ENCODE measurements at regions not wholly inside any gene's neighbourhood (a gene's known extent, or its start where the extent isn't known, plus 50 kb on each side); places are given as distances from the start of the nearest gene placed in this dataset.

- Histone ChIP-seq H3K36me3 (no peaks in the 10 kb centered on the region), H3K4me3 (no peak overlapping the region), H3K9me3 (ENCODE audit: low read depth) (no peaks in the 10 kb centered on the region), H3K27me3 (no peaks in the 10 kb centered on the region), H3K4me1 (ENCODE audit: low read depth) (peaks cover 34% of the 10 kb centered on the region), H3K27ac (peak overlapping the region; percentile 71)
- TF ChIP-seq CTCF (IDR thresholded peaks at IDR 0.05; ENCODE audit: low read depth, low read length) = no peak
- peak in 1 of 2 donors; percentile 87 for DNase-seq (ENCODE audit: low read depth in 1 of 2, low spot score in 1 of 2)
Observed at GRCh38 chr3:150259526-150260397, 148.3 kb upstream of the TSC22D2 start.

- TF ChIP-seq CTCF (IDR thresholded peaks at IDR 0.05; ENCODE audit: low read depth, low read length) = no peak
- Histone ChIP-seq H3K36me3 (no peaks in the 10 kb centered on the region), H3K9me3 (ENCODE audit: low read depth) (no peaks in the 10 kb centered on the region), H3K4me3 (no peak overlapping the region), H3K4me1 (ENCODE audit: low read depth) (peaks cover 39% of the 10 kb centered on the region), H3K27me3 (no peaks in the 10 kb centered on the region), H3K27ac (no peak overlapping the region)
- DNase-seq (ENCODE audit: low read depth in 1 of 2, low spot score in 1 of 2) = no peak
Observed at GRCh38 chr3:150256782-150257181, 151.3 kb upstream of the TSC22D2 start.

DNA sequence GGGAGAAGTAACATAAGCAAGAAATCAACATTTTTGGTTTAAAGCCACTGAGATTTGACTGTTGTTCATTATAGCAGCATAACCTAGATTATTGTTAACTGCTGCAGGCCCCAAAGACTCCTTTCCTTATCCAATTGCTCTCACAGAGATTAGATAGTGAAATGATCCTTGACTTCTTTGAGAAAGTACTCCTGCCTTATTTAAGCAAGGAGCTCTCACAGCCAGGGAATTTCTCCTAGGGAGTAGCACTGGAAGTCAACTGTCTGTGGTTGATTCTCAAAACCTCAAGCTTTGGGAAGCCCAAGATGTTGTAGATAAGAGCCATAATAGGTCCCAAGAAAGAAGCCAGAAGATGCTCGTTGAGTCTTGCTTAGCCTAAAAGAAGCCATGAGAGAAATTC, 151.8 kb upstream of the TSC22D2 start:
- Histone ChIP-seq H3K4me3 (no peak overlapping the region), H3K36me3 (no peaks in the 10 kb centered on the region), H3K4me1 (ENCODE audit: low read depth) (peaks cover 39% of the 10 kb centered on the region), H3K27me3 (no peaks in the 10 kb centered on the region), H3K27ac (no peak overlapping the region), H3K9me3 (ENCODE audit: low read depth) (no peaks in the 10 kb centered on the region)
- no peak for TF ChIP-seq CTCF (IDR thresholded peaks at IDR 0.05; ENCODE audit: low read depth, low read length)
- DNase-seq (ENCODE audit: low read depth in 1 of 2, low spot score in 1 of 2) = no peak

DNA sequence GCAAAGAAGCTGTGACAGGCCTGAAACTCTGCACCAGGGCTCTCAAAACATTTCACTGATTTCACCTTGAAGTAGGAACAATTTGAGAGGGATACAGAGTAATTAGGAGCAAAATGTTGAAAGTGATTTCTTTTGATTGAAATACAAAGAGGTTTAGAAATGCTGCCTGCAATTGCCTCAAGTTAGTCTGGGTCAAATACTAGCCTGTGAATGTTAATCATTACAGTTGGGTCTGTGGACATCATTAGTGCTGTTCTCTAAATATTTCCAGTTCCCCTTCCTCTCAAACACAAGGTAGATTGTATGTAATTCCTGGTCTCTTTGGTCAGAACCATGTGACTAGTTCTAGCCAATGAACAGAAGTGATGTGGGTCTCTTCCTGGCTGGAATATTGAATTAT, 152.3 kb upstream of the TSC22D2 start:
- no peaks in the 10 kb centered on the region for H3K9me3 ChIP-seq (ENCODE audit: low read depth)
- no peaks in the 10 kb centered on the region for H3K36me3 ChIP-seq
- H3K27ac ChIP-seq = no peak overlapping the region
- H3K4me1 ChIP-seq (ENCODE audit: low read depth) = peaks cover 36% of the 10 kb centered on the region
- H3K27me3 ChIP-seq = no peaks in the 10 kb centered on the region
- no peak for DNase-seq (ENCODE audit: low read depth in 1 of 2, low spot score in 1 of 2)
- no peak for TF ChIP-seq CTCF (IDR thresholded peaks at IDR 0.05; ENCODE audit: low read depth, low read length)
- H3K4me3 ChIP-seq = no peak overlapping the region

- no peaks in the 10 kb centered on the region for H3K27me3 ChIP-seq
- DNase-seq (ENCODE audit: low read depth in 1 of 2, low spot score in 1 of 2) = no peak
- TF ChIP-seq CTCF (IDR thresholded peaks at IDR 0.05; ENCODE audit: low read depth, low read length) = no peak
- no peak overlapping the region for H3K27ac ChIP-seq
- peaks cover 32% of the 10 kb centered on the region for H3K4me1 ChIP-seq (ENCODE audit: low read depth)
- no peaks in the 10 kb centered on the region for H3K9me3 ChIP-seq (ENCODE audit: low read depth)
- no peaks in the 10 kb centered on the region for H3K36me3 ChIP-seq
- no peak overlapping the region for H3K4me3 ChIP-seq
Observed at GRCh38 chr3:150255413-150255812, 152.7 kb upstream of the TSC22D2 start.

Data from cardiac muscle cell (in vitro differentiated cells and primary cell).